ENCODE measurements at regions not wholly inside any gene's neighbourhood (a gene's known extent, or its start where the extent isn't known, plus 50 kb on each side); places are given as distances from the start of the nearest gene placed in this dataset.

- no peak for TF ChIP-seq CTCF (IDR thresholded peaks at IDR 0.05)
- no peak for TF ChIP-seq POLR2A (IDR thresholded peaks at IDR 0.05)
These were observed 857.7 kb upstream of the HS3ST1 start for GRCh38 chr4:12286351-12286750.

All from right lobe of liver (tissue), 4 donors.